WI38 (cell line): ENCODE measurements at regions not wholly inside any gene's neighbourhood (a gene's known extent, or its start where the extent isn't known, plus 50 kb on each side); places are given as distances from the start of the nearest gene placed in this dataset.

Source experiments
- H3K4me3 ChIP-seq: 2 replicates; pipeline ENCODE4 v1.5.1; 2011; ENCODE audit warnings: low read depth, mild to moderate bottlenecking, control low read depth, low read length
- TF ChIP-seq, protein P1 (sequence below): IDR thresholded peaks from 2 replicates; pipeline ENCODE4 v1.5.1; 2012; ENCODE audit warnings: low read depth, mild to moderate bottlenecking, control low read depth, low read length

DNA sequence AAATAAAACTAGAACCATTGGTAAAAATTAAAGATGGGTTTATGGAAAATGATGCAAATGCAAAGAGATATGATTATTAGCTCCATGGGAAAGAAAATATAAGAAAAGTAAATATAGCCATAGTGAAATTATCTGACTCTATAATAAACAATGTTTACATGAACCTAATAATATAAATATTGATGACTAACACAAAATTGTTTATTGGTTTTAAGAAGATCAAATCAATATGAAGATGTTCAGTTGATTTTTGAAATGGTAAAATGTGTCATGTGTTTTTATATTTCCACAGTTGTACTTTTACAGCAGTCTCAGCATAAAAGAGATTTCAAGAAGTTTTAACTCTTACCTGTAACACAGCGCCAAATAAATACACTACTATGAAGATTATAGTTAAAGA lies 114.0 kb downstream of the SLC41A2 start:
- TF ChIP-seq, protein P1, sequence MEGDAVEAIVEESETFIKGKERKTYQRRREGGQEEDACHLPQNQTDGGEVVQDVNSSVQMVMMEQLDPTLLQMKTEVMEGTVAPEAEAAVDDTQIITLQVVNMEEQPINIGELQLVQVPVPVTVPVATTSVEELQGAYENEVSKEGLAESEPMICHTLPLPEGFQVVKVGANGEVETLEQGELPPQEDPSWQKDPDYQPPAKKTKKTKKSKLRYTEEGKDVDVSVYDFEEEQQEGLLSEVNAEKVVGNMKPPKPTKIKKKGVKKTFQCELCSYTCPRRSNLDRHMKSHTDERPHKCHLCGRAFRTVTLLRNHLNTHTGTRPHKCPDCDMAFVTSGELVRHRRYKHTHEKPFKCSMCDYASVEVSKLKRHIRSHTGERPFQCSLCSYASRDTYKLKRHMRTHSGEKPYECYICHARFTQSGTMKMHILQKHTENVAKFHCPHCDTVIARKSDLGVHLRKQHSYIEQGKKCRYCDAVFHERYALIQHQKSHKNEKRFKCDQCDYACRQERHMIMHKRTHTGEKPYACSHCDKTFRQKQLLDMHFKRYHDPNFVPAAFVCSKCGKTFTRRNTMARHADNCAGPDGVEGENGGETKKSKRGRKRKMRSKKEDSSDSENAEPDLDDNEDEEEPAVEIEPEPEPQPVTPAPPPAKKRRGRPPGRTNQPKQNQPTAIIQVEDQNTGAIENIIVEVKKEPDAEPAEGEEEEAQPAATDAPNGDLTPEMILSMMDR = no peak
- H3K4me3 ChIP-seq = no peak overlapping the region

DNA sequence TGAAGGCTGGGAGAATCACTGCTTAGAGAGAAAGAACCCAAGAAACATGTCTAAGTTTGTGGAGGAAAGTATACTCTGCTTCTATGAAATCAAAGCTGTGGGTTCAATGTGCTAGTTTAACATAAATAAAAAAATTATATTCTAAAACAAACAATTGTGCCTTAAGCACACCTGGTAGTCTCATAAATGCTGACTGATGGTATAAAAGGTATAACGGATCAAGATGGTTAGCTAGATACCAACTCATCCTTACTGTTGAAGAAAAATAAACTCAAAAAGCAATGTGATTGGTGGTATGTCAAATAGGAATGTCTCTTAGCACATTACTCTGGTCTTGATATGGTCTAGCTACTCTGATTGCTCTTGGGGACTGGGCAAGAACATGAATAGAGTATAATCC lies 117.8 kb downstream of the SLC41A2 start:
- TF ChIP-seq, protein P1 = no peak

DNA sequence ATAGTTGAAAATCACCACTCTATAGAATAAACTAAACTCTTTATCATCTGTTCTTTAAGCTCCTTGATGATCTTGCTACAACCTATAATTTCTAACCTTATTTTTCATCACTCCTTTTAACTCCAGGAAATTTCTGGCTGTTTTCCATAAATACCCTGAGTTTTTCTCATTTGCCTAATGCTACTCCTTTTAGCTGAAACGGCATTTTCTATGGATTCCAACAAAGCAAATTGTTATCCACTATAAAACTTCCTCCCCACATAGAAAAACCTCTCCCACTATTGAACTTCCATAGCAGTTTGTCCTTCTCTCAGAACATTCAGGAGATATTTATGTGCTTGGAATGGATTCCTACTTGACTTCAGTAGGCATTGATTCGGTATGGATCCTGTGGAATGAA lies 122.8 kb downstream of the SLC41A2 start:
- no peak overlapping the region for H3K4me3 ChIP-seq
- TF ChIP-seq, protein P1 = no peak

More for the DNA sequence above, 117.8 kb downstream of the SLC41A2 start:
- H3K4me3 ChIP-seq = no peak overlapping the region

DNA sequence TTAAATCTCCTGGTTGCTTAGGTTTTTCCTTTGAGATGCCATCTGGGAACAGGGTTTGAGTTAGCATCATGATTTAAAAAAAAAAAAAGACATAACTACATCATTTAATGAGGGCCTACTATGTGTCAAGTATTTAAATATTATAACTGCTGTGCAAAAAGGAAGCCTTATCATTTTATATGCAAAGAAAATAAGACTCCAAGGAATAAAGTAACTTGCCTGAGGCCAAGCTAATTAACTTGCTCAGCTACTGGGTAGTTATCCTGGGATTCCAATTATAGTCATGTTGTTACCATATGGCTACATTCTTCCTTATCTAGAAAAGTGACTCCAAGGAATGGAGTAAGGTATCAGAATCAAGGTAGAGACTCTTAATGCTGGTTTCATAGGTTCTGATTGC lies 123.5 kb downstream of the SLC41A2 start:
- TF ChIP-seq, protein P1 = no peak

DNA sequence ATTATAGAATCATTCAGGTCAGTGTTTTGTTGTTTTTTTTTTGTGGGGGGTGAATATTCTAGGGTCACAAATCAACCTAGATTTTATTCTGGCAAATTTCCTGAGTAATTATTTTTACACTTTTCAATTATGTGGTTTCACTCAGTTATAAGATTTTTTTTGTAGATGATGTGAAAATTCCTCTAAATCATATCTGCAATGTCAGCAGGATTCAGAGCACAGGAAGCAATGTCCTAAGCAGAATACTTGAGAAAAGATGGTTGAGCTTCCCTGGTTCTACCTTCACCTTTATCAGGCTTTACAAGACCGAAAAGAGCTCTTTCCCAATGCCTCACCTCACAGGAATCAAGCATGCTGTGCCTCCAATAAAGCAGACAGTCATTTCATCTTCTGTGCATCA lies 124.3 kb downstream of the SLC41A2 start:
- no peak overlapping the region for H3K4me3 ChIP-seq
- TF ChIP-seq, protein P1 = no peak

More for the DNA sequence above, 123.5 kb downstream of the SLC41A2 start:
- H3K4me3 ChIP-seq = no peak overlapping the region

DNA sequence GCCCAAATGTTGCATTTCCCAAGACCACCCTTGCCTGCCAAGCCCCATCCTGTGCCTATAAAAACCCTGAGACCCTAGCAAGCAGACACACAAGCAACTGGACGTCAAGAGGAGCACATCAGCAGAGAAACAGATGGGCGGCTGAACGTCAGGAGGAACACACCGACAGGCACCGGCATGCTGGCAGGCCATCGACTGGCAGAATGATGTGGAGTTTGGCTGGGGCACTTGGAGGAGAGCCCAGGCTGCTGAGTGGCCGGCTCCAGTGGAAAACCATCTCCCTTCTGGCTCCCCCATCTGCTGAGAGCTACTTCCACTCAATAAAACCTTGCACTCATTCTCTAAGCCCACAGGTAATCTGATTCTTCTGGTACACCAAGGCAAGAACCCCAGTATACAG lies 130.1 kb downstream of the SLC41A2 start:
- no peak overlapping the region for H3K4me3 ChIP-seq
- TF ChIP-seq, protein P1 = no peak

DNA sequence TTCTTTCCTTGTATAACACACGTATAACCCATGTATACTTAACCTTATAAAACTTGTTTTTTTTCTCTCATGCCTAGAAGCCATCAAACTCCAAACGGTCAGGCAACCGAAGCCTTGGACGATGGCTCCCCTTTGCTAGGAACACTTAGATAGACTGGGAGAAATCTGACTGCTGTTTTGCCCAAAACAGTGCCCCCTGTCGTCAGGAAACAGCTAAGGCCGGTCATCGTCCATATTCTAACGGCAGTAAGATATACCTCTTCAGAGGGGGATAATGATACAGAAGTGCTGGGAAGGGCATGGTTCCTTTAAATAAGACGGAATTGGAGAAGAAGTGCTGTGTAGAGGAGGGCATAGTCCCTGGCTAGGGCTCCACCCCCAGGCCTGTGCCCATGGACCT lies 130.5 kb downstream of the SLC41A2 start:
- no peak overlapping the region for H3K4me3 ChIP-seq
- TF ChIP-seq, protein P1 = peak; percentile 42
